Gastroesophageal sphincter (tissue), 4 donors: ENCODE measurements at regions not wholly inside any gene's neighbourhood (a gene's known extent, or its start where the extent isn't known, plus 50 kb on each side); places are given as distances from the start of the nearest gene placed in this dataset.

ENCODE experiments used
- ATAC-seq: fragments of 150-250 bp; one replicate; pipeline ENCODE4 v1.9.1; 2016; ENCODE audit warnings: mild to moderate bottlenecking, moderate library complexity
- H3K27ac ChIP-seq, 4 donors: fragments of 200-600 bp; sonication (generic) in 3 of 4; 1 replicate in 3 of 4; 2 replicates in 1 of 4; pipeline ENCODE4 v1.5.1; 2016 to 2019
- H3K27me3 ChIP-seq: fragments of 200-600 bp; sonication (generic); one replicate; pipeline ENCODE4 v1.5.1; 2019
- H3K36me3 ChIP-seq, 2 donors: fragments of 200-600 bp; sonication (generic); one replicate each; pipeline ENCODE4 v1.5.1; 2019; ENCODE audit warnings: control low read depth in 1 of 2
- H3K4me1 ChIP-seq, 3 donors: fragments of 200-600 bp; sonication (generic); 1 replicate in 2 of 3; 2 replicates in 1 of 3; pipeline ENCODE4 v1.5.1; 2016 to 2019; ENCODE audit warnings: control low read depth in 2 of 3
- H3K4me3 ChIP-seq, 2 donors: fragments of 200-600 bp; sonication (generic); one replicate each; pipeline ENCODE4 v1.5.1; 2019; ENCODE audit warnings: mild to moderate bottlenecking in 1 of 2, moderate library complexity in 1 of 2
- H3K9me3 ChIP-seq, 3 donors: fragments of 200-600 bp; sonication (generic); one replicate each; pipeline ENCODE4 v1.5.1; 2017 to 2019; ENCODE audit warnings: control low read depth in 2 of 3
- EP300 ChIP-seq: sonication (generic); formaldehyde crosslinking; IDR thresholded peaks from one replicate; pipeline ENCODE4 v1.6.1; 2017; ENCODE audit warnings: antibody characterized with exemption, mild to moderate bottlenecking
- POLR2A ChIP-seq, 2 donors: fragments of 450-650 bp; IDR thresholded peaks; one replicate each; pipeline ENCODE4 v1.6.1; 2017; ENCODE audit warnings: antibody characterized with exemption in 2 of 2, mild to moderate bottlenecking in 2 of 2, moderate library complexity in 1 of 2
- POLR2AphosphoS5 ChIP-seq: sonication (generic); formaldehyde crosslinking; IDR thresholded peaks from one replicate; pipeline ENCODE4 v1.6.1; 2017; ENCODE audit warnings: antibody characterized with exemption
- WGBS, 2 donors: methylation state at CpG; one replicate each; pipeline ENCODE4 v1.1.5; 2018; ENCODE audit warnings: low coverage in 1 of 2; 5-methylcytosine and 5-hydroxymethylcytosine counted together
- TF ChIP-seq, protein P1 (sequence below), 4 experiments: fragments of 200-600 bp in 2 of 4; fragments of 450-650 bp in 2 of 4; sonication (generic) in 1 of 4; IDR thresholded peaks; one replicate each; pipeline ENCODE4 v1.5.1; 2017 to 2019; ENCODE audit warnings: antibody characterized with exemption in 4 of 4, mild to moderate bottlenecking in 2 of 4, moderate library complexity in 2 of 4

DNA sequence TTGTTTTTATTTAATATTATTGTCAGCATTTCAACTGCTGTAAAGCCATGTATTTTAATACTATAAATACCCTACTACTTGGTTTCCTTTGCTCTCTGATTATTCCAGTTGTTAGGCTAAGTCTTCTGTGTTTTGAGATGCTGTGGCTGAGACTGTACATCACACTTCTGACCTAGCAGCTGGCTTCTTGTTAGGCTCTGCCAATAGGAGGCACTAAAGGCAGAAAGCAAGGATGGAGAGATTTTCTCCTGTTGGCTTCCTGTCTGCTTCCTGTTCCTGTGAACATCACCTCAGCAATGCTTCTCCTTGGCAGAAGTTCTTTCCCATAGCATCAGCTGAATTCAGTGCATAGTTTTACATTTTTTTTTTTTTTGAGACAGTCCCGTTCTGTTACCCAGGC, 68.3 kb upstream of the YPEL5 start:
- no peaks in the 10 kb centered on the region for H3K4me1 ChIP-seq
- H3K27me3 ChIP-seq, result peaks cover 54% of the 10 kb centered on the region
- H3K27ac ChIP-seq, result no peak overlapping the region
- no peaks in the 10 kb centered on the region for H3K36me3 ChIP-seq
- no CpG with 5 or more reads among the region's 1 CpG for WGBS, 2 donors
- H3K9me3 ChIP-seq, result no peaks in the 10 kb centered on the region
- H3K4me3 ChIP-seq, result no peak overlapping the region
- TF ChIP-seq POLR2A (IDR thresholded peaks at IDR 0.05), result no peak
- TF ChIP-seq, protein P1, sequence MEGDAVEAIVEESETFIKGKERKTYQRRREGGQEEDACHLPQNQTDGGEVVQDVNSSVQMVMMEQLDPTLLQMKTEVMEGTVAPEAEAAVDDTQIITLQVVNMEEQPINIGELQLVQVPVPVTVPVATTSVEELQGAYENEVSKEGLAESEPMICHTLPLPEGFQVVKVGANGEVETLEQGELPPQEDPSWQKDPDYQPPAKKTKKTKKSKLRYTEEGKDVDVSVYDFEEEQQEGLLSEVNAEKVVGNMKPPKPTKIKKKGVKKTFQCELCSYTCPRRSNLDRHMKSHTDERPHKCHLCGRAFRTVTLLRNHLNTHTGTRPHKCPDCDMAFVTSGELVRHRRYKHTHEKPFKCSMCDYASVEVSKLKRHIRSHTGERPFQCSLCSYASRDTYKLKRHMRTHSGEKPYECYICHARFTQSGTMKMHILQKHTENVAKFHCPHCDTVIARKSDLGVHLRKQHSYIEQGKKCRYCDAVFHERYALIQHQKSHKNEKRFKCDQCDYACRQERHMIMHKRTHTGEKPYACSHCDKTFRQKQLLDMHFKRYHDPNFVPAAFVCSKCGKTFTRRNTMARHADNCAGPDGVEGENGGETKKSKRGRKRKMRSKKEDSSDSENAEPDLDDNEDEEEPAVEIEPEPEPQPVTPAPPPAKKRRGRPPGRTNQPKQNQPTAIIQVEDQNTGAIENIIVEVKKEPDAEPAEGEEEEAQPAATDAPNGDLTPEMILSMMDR (IDR thresholded peaks at IDR 0.05), result no peak
- TF ChIP-seq POLR2AphosphoS5, result no peak
- no peak for TF ChIP-seq EP300
- ATAC-seq, result no peak

DNA sequence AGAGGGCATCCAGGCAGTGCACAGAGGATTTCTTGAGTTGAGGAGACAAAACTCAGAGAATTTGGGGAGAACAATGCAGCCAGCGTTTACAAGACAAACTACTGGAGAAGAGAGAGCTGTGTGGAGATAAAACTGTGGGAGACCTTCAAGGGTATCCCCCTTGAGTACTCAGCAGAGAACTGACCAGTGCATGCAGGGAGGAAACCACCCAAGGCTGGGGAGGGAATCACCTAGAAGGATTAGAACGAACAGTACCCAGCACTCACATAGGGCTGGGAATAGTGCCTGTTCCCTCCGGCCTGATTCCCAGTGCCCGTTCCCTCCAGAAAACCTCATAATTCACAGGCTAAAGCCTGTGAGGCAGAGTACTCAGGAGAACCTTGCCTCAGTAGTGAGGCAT, 61.9 kb upstream of the YPEL5 start:
- WGBS, 2 donors, result 70 to 86% methylated on average over 1 to 3 of the region's 4 CpGs
- Histone ChIP-seq H3K9me3 (no peaks in the 10 kb centered on the region), H3K27ac (no peak overlapping the region), H3K4me3 (no peak overlapping the region), H3K27me3 (peaks cover 33% of the 10 kb centered on the region), H3K36me3 (no peaks in the 10 kb centered on the region), H3K4me1 (no peaks in the 10 kb centered on the region)
- no peak for ATAC-seq
- no peak for TF ChIP-seq POLR2A (IDR thresholded peaks at IDR 0.05)
- TF ChIP-seq, protein P1 (IDR thresholded peaks at IDR 0.05), result no peak
- TF ChIP-seq EP300, result no peak
- TF ChIP-seq POLR2AphosphoS5, result no peak

GRCh38 chr2:30089171-30089570, 57.6 kb upstream of the YPEL5 start:
- Histone ChIP-seq H3K27me3 (peaks cover 47% of the 10 kb centered on the region), H3K36me3 (no peaks in the 10 kb centered on the region), H3K9me3 (no peaks in the 10 kb centered on the region), H3K4me1 (no peaks in the 10 kb centered on the region), H3K4me3 (no peak overlapping the region), H3K27ac (no peak overlapping the region)
- TF ChIP-seq, protein P1 (IDR thresholded peaks at IDR 0.05), result no peak
- no peak for TF ChIP-seq EP300
- no peak for ATAC-seq

DNA sequence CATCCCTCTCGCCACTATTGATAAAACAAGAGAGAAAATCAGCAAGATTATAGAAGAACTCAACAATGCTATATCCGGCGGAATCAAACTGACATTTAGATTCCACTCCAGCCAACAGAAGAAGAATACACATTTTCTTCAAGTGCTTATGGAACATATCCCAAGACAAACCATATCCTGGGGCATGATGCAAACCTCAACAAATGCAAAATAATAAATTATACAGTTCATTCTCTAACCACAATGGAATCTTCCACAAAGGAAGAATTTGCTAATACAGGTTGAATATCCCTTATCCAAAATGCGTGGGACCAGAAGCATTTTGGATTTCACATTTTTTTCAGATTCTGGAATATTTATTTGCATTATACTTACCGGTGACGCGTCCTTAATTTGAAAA, 51.4 kb upstream of the YPEL5 start:
- no peak for TF ChIP-seq POLR2A (IDR thresholded peaks at IDR 0.05)
- Histone ChIP-seq H3K4me3 (no peak overlapping the region), H3K27ac (no peak overlapping the region), H3K27me3 (peaks cover 58% of the 10 kb centered on the region), H3K36me3 (no peaks in the 10 kb centered on the region), H3K9me3 (no peaks in the 10 kb centered on the region), H3K4me1 (no peaks in the 10 kb centered on the region)
- WGBS, 2 donors, result 84 to 90% methylated on average over 7 of the region's 7 CpGs
- no peak for ATAC-seq

DNA sequence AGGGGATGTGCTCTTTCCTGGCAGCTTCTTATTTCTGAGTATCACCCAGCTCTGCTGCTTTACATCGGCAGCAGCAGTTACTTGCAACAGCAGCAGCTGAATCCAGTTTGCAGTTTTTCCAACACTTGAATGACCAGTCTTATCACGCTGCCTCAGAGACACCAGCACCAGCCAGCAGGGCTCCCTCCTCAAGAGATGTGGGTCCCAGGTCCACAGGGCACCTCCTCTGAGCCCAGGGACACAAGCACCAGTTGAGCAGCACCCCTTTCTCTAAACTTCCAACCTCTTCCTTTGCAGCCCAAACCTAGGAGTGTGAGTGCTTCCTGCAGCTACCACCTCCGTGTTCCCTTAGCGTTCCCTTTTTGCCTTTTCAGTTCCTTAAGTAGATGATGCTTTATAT, 50.4 kb upstream of the YPEL5 start:
- WGBS, 2 donors, result 60 to 85% methylated on average over 2 to 4 of the region's 4 CpGs
- Histone ChIP-seq H3K4me3 (no peak overlapping the region), H3K36me3 (no peaks in the 10 kb centered on the region), H3K9me3 (no peaks in the 10 kb centered on the region), H3K4me1 (no peaks in the 10 kb centered on the region), H3K27me3 (peaks cover 55% of the 10 kb centered on the region), H3K27ac (no peak overlapping the region)
- TF ChIP-seq EP300 (no peak), POLR2AphosphoS5 (no peak), POLR2A (IDR thresholded peaks at IDR 0.05) (no peak)
- TF ChIP-seq, protein P1 (IDR thresholded peaks at IDR 0.05), result no peak
- ATAC-seq, result no peak
